Fibroblast of villous mesenchyme (primary cell): ENCODE measurements at regions not wholly inside any gene's neighbourhood (a gene's known extent, or its start where the extent isn't known, plus 50 kb on each side); places are given as distances from the start of the nearest gene placed in this dataset. TPM values are rescaled to one million over a fixed set of nuclear protein-coding genes. Genes with fewer than 3 reads are reported as not detected.

Experiments used
- small RNA-seq: library from RNA; depleted of rRNA; stranded (forward); fragments of <200 nt; gene quantifications from one replicate; pipeline ENCODE3, GENCODE V24; 2012

Small RNA genes in the stretch of these regions (small RNA-seq; reads per million reads assigned to genes)
- gene AL627309.7 (not detected), gene MIR6859-1 (not detected), gene MIR6859-2 (not detected), gene RNU6-1100P (not detected)
